ENCODE measurements at regions not wholly inside any gene's neighbourhood (a gene's known extent, or its start where the extent isn't known, plus 50 kb on each side); places are given as distances from the start of the nearest gene placed in this dataset.

GRCh38 chr7:136210079-136210478 lies 232.9 kb upstream of the MTPN start:
- TF ChIP-seq CTCF (IDR thresholded peaks at IDR 0.05) (no peak), POLR2A (IDR thresholded peaks at IDR 0.05) (no peak)
